ENCODE measurements at regions not wholly inside any gene's neighbourhood (a gene's known extent, or its start where the extent isn't known, plus 50 kb on each side); places are given as distances from the start of the nearest gene placed in this dataset.

- no peak for TF ChIP-seq RFX5 (IDR thresholded peaks at IDR 0.05; ENCODE audit: low read length)
- no peak for TF ChIP-seq CTCF (IDR thresholded peaks at IDR 0.05)
- TF ChIP-seq USF2 (IDR thresholded peaks at IDR 0.05; ENCODE audit: borderline replicate concordance, low read depth, low read length): no peak
- TF ChIP-seq REST (IDR thresholded peaks at IDR 0.05; ENCODE audit: low read depth, low read length): no peak
- no peak for TF ChIP-seq RCOR1 (IDR thresholded peaks at IDR 0.05; ENCODE audit: low read length)
- TF ChIP-seq GABPA (IDR thresholded peaks at IDR 0.05; ENCODE audit: low read depth): no peak
- no peak for TF ChIP-seq MAX (IDR thresholded peaks at IDR 0.05; ENCODE audit: low read depth)
Observed at GRCh38 chr3:187996609-187997008, 157.3 kb upstream of the LPP start.

Measured in SK-N-SH (cell line).